ENCODE measurements at regions not wholly inside any gene's neighbourhood (a gene's known extent, or its start where the extent isn't known, plus 50 kb on each side); places are given as distances from the start of the nearest gene placed in this dataset.
A peak's percentile ranks its signal among the peaks of the same experiment; 100 is the strongest.

GRCh38 chr3:177357352-177358090, 160.2 kb upstream of the TBL1XR1 start:
- TF ChIP-seq TAF1 (IDR thresholded peaks at IDR 0.05; ENCODE audit: borderline replicate concordance, insufficient read depth, low read length) (no peak), REST (IDR thresholded peaks at IDR 0.05; ENCODE audit: insufficient read depth in 1 of 2, low read depth in 2 of 2, low read length in 2 of 2) (no peak), POLR2AphosphoS5 (IDR thresholded peaks at IDR 0.05; ENCODE audit: low read depth, low read length) (no peak), SIN3A (IDR thresholded peaks at IDR 0.05; ENCODE audit: borderline replicate concordance, insufficient read depth, low read length) (no peak), FOXP2 (optimal IDR thresholded peaks at IDR 0.05; ENCODE audit: borderline replicate concordance, extremely low read depth, extremely low read length, insufficient read depth) (no peak)

GRCh38 chr3:177358091-177358976, 161.1 kb upstream of the TBL1XR1 start:
- TF ChIP-seq POLR2AphosphoS5 (IDR thresholded peaks at IDR 0.05; ENCODE audit: low read depth, low read length), result no peak
- 0 out of 2 replicates have a peak, but pooled peaks have one; percentile 9 for TF ChIP-seq TAF1 (IDR thresholded peaks at IDR 0.05; ENCODE audit: borderline replicate concordance, insufficient read depth, low read length)
- no peak for TF ChIP-seq FOXP2 (optimal IDR thresholded peaks at IDR 0.05; ENCODE audit: borderline replicate concordance, extremely low read depth, extremely low read length, insufficient read depth)
- TF ChIP-seq REST (IDR thresholded peaks at IDR 0.05; ENCODE audit: insufficient read depth in 1 of 2, low read depth in 2 of 2, low read length in 2 of 2), result no peak

GRCh38 chr3:177358977-177359592, 161.8 kb upstream of the TBL1XR1 start:
- TF ChIP-seq TAF1 (IDR thresholded peaks at IDR 0.05; ENCODE audit: borderline replicate concordance, insufficient read depth, low read length), result no peak
- no peak for TF ChIP-seq POLR2AphosphoS5 (IDR thresholded peaks at IDR 0.05; ENCODE audit: low read depth, low read length)

- TF ChIP-seq FOXP2 (optimal IDR thresholded peaks at IDR 0.05; ENCODE audit: borderline replicate concordance, extremely low read depth, extremely low read length, insufficient read depth) (peak; percentile 98), POLR2AphosphoS5 (IDR thresholded peaks at IDR 0.05; ENCODE audit: low read depth, low read length) (no peak; the same call in none of the 2 replicates), TAF1 (IDR thresholded peaks at IDR 0.05; ENCODE audit: borderline replicate concordance, insufficient read depth, low read length) (no peak), REST (IDR thresholded peaks at IDR 0.05; ENCODE audit: insufficient read depth in 1 of 2, low read depth in 2 of 2, low read length in 2 of 2) (peak in 1 of 2 experiments; percentile 64; a peak in 1 of 4 replicates), SIN3A (IDR thresholded peaks at IDR 0.05; ENCODE audit: borderline replicate concordance, insufficient read depth, low read length) (no peak)
These were observed 162.5 kb upstream of the TBL1XR1 start for GRCh38 chr3:177359593-177360357.
